Epithelial cell of proximal tubule (primary cell): ENCODE measurements at regions not wholly inside any gene's neighbourhood (a gene's known extent, or its start where the extent isn't known, plus 50 kb on each side); places are given as distances from the start of the nearest gene placed in this dataset.

Experiments used
- DNase-seq: peaks from one replicate; pipeline ENCODE4 v3.0.0-alpha.2; 2011; ENCODE audit warnings: low read depth
- H3K4me3 ChIP-seq: 2 replicates; pipeline ENCODE4 v1.5.1; 2011; ENCODE audit warnings: low read depth, mild to moderate bottlenecking, low read length
- CTCF ChIP-seq: conservative IDR thresholded peaks from 2 replicates; pipeline ENCODE4 v1.5.1; 2012; ENCODE audit warnings: low read depth, mild to moderate bottlenecking, low read length

GRCh38 chr18:37668971-37669747 is 103.6 kb upstream of the CELF4 start:
- H3K4me3 ChIP-seq: no peak overlapping the region
- no peak for DNase-seq
- TF ChIP-seq CTCF: no peak

- no peak for TF ChIP-seq CTCF
- H3K4me3 ChIP-seq: no peak overlapping the region
- no peak for DNase-seq
Observed at GRCh38 chr18:37667836-37668235, 102.2 kb upstream of the CELF4 start.

GRCh38 chr18:37666991-37667390 is 101.4 kb upstream of the CELF4 start:
- no peak overlapping the region for H3K4me3 ChIP-seq
- DNase-seq: no peak
- TF ChIP-seq CTCF: no peak

- no peak for DNase-seq
- no peak for TF ChIP-seq CTCF
- no peak overlapping the region for H3K4me3 ChIP-seq
Observed at GRCh38 chr18:37666451-37666850, 100.9 kb upstream of the CELF4 start.

- TF ChIP-seq CTCF: no peak
- DNase-seq: no peak
- H3K4me3 ChIP-seq: no peak overlapping the region
Observed at GRCh38 chr18:37665346-37665745, 99.7 kb upstream of the CELF4 start.

GRCh38 chr18:37663446-37663845 is 97.8 kb upstream of the CELF4 start:
- no peak overlapping the region for H3K4me3 ChIP-seq
- no peak for DNase-seq
- TF ChIP-seq CTCF: no peak

- H3K4me3 ChIP-seq: no peak overlapping the region
- TF ChIP-seq CTCF: no peak
- DNase-seq: no peak
Observed at GRCh38 chr18:37662546-37663339, 97.1 kb upstream of the CELF4 start.
